Cardiac septum (tissue), 1 donor: ENCODE measurements at regions not wholly inside any gene's neighbourhood (a gene's known extent, or its start where the extent isn't known, plus 50 kb on each side); places are given as distances from the start of the nearest gene placed in this dataset.

Source experiments
- DNase-seq: peaks from one replicate; pipeline ENCODE4 v3.0.0-alpha.2; 2020; ENCODE audit warnings: low spot score
- intact Hi-C: fragments of 100-400 bp; cut with DNase I; formaldehyde crosslinking; loops from one replicate; pipeline ENCODE4 v1.14.0; 2022
- donor health status: DM: no; HTN: no; CAD: no.

DNA sequence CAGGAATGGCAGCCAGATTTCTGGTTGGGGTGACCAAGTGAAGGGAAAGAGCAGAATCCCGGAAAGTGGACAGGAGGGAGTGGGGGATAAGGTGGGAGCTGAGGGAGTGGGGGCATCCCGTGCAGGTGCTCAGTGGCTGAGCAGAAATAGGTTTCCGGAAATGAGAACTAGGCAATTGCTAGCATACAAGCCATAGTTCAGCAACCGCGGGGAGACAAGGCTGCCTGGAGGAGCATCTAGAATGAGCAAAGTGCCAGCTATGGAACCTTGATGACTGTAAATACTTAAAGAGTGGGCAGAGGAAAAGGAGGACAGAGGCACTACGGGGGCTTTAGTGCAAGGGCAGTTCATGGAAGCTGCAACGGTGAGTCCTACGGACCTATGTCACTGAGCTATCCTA is 220.2 kb downstream of the BCL11A start:
- no peak for DNase-seq
- intact Hi-C loops, result loop anchor here (10.0 kb wide), 1 partner anchor 172 kb away; no protein-coding TSS in a partner anchor

DNA sequence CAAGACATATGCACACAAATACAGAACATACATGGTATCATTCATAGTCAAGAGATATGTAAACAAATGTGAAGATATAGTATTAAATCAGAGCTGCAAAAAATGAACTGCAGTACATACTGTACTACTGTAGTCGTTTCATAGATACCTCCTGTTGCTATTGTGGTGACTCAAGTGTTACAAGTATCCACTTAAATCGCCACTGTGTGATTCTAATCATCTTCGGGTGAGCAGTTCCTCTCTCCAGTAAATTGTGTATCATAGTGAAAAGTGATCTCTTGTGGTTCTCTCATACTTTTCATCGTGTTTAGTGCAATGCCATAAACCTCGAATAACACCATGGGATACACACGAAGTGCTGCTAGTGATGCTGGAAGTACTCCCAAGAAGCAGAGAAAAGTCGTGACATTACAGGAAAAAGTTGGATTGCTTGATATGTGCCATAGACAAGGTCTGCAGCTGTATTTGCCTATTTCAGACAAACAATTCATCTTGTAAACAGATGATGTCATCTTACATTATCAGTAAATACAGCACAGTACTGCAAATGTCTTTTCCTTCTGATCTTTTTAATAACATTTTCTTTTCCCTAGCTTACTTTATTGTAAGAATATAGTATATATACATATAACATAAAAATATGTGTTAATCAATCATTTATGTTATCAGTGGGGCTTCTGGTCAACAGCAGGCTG is 222.2 kb downstream of the BCL11A start:
- intact Hi-C loops, result loop anchor here (10.0 kb wide), 1 partner anchor 174 kb away; no protein-coding TSS in a partner anchor
- no peak for DNase-seq

DNA sequence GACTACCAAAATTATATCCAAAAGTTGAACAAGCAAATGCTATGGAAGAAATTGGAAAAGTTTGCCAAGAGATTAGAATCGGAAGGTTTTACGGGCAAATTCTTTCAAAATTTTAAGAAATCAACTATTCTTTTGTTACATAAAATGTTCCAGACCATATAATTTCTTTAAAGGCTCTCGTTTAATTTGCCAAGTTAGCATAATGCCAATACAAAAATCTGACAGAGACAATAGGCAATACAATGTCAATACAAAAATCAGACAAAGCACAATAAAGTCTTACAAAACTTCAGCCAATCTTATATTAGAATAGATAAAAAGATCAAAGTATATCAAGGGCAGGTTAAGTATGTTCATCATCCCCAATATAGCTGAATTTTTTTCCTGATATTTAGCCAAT is 224.2 kb downstream of the BCL11A start:
- intact Hi-C loops, result no loop called here
- no peak for DNase-seq

DNA sequence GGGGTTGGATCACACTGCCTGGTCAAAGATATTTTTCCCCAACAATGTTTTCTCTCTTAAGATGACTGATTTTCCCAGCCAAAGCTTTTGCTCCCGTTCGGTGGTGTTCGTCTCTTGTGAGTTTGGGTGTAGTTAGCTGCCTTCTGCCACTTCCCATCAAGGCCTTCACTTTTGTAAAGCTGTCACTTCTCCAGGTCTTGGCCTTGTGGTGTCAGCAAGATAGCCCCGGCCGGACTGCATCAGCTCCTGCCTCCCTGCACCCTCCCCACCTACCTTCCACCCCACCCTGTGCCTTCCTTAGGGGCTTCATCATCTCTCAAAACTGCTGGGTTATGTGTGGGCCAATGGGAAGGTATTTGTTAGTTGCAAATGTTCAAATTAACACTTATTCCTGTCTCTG is 228.9 kb downstream of the BCL11A start:
- no peak for DNase-seq
- intact Hi-C loops, result no loop called here

DNA sequence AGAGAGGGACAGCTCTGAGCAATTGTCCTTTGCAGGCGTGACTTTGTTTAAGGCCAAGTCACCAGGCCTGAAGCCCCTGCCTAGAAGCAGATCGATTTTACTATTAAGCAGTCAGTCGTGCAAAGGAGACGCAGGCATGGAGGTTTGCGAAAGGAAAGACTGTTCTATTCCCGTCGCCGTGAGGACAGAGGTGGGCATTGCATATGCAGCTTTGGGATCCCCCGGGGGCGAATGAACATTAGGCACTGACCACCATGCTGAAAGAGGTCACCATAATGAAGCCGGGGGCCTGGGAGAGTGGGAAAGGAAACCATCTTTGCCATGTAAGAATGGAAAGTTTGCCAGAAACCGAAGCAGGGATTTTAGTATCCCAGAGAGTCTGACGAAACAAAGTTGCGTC is 231.6 kb downstream of the BCL11A start:
- intact Hi-C loops, result no loop called here
- DNase-seq, result no peak

DNA sequence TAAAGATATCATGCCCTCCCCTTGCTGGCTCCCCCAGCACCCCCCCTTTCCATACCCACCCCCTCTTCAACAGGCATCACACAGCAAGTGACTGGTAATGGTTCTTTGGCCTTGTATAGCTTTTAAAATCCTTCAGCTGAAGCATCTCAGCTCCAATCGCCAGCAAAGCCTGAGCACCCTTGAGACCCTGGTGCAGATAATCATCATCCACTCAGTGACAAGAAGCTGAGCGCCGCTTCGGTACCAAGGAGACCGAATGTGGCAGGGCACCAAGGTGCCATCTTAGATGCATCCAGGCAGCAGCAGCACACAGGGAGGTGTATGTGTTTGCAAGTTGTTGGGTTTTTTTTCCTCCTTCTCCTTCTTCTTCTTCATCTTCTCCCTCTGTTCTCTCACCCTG is 232.7 kb downstream of the BCL11A start:
- DNase-seq, result no peak
- intact Hi-C loops, result no loop called here

DNA sequence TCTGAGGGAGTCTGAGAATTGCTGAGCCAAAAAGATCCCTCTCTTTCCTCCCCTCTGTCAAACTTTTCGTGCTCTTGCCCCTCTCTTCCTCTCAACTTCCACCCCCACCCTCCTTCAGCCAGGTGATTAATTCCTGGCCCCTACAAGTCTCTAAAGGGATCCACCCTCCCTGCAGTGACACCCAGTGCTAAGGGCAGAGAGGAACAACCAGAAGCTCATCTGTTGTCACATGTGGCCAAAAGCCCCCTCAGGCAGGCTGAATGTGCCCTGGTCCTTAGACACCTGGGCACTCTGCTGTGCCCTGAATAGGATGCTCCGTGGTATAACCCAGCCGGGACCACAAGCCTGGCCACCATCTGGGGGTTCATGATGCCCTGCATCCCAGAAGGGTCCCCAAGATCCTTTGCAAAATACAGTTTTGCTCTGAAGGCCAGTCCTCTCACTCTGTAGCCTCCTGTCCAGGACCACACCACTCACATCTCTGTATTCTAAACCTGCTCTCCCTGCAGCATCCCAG is 234.4 kb downstream of the BCL11A start:
- no peak for DNase-seq
- intact Hi-C loops, result no loop called here

DNA sequence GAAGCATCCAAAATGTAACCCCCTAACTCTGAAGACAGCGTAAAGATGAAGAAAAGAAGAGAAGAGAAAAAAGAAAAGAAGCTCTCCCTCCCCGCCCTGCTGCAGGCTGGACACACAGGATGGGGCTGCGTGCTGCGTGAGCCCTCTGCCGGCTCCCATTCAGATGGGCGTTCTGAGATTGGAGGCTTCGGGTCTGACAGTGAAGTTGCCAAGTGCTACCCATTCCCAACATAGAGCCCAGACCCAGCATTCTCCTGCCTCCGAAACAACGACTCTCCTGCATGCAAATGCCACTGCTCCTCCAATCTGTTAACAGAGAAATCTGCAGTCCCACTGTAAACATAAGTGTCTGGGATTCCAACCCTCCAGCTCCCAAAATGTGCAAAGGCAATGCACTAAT is 234.9 kb downstream of the BCL11A start:
- intact Hi-C loops, result no loop called here
- no peak for DNase-seq

DNA sequence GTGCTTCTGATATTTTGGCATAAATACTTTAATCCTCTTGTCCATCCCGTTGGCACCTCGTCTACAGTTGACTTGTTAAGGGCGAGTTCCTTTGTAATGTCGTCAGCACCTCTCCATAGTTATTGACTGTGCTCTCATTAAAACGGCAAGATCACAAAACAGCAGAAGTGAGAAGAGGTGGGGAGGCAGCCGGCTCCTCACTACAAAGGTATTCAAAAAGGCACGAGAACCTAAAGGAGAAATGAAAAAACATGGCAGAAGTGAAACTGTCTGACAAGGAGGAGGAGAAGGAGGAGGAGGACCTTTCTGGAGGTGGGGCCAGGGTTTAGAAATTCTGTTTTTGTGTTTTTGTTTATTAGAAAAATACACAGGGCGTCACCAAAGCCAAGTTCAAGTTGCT is 235.6 kb downstream of the BCL11A start:
- no peak for DNase-seq
- intact Hi-C loops, result no loop called here

DNA sequence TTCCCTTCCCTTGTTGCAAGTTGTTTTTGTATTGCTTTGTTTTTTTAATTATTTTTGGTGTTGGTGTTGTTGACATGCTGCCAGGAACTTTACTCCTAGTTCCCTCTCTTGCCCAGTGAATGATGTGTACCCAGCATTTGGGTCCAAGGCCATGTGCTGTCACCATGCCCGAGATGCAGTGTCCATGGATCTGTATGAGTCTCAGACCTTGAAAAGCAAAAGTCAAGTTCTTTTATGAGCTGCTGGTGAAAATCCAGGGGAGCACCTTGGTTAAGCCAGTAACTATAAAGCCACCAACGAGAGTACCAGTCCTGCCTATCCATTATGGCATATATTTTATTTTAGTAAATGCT is 236.4 kb downstream of the BCL11A start:
- intact Hi-C loops, result no loop called here
- DNase-seq, result no peak

DNA sequence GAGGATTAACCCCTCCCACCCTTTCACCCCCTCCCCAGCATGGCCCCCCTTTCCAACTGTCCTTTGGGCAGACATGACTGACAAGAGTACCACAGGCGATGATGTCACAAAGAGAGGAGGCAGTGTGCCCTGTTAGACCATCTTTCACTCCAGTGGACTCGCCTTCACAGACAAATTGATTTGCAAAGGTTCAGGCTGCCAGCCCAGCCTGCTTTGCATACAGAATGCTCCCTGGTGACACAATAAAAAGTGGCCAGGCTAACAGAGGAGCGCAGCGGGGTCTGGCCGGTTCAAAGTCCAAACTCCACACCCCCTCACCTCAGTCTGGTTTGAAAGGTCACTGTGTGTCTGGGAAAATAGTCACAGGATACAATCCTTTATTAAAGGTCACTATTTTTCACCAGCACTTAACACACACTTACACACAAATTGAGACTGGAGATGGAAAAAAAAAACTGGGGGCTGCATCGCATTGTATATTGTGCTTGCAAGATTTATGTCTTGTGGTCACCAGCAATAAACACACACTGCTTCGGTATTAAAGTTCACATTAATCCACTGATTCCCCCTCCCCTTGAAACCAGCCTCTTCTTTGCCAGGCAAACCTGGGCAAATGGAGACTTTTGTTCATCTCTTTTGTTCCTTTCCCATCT is 236.9 kb downstream of the BCL11A start:
- intact Hi-C loops, result no loop called here
- no peak for DNase-seq

DNA sequence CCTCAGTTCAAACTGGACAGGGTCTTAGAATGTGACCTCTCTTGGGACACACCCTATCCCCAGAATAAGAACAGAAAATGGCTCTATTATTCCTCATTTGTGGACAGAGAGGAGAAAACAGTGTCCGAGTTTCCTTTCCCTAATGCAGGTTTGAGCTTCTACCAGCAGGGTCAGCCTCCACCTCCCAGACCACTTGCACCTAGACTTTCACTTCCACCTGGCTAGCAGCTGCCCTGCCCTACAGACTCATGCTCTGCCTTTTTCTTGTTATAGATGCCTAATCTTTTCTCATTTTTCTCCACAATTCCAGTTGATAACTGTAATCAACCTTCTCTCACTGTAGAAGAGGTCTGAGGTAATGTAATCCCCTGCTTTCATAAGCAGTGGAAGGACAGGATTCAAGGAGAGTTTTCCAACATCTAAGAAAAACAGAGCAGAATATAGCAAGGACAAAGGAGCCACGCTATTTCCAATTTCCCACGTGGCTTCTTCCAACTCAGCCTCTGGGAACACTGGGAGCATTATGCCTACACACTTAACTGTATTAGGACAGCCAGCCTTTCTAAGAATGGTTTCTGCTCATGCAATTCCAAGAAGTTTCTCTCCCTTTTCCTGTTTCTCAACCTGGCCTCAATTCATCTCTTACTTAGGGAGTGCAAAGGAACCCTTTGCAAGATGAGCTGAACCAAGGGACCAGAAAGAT is 239.8 kb downstream of the BCL11A start:
- no peak for DNase-seq
- intact Hi-C loops, result no loop called here

DNA sequence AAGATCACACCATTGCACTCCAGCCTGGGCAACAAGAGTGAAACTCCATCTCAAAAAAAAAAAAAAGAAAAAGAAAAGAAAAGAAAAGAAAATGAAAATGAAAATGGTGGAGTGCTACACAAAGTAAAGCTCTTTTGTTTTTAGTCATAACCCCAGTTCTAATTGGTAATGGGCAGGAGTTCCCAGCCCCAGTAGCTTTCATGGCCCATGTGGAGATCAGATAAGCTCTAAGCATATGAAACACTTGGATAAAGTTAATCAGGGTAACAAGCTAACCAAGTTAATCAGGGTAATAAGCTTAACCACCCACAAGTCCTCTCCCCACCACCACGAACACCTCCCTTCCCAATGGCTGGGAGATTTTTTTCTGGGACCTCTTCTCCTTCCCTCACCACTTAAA is 240.8 kb downstream of the BCL11A start:
- intact Hi-C loops, result no loop called here
- no peak for DNase-seq

DNA sequence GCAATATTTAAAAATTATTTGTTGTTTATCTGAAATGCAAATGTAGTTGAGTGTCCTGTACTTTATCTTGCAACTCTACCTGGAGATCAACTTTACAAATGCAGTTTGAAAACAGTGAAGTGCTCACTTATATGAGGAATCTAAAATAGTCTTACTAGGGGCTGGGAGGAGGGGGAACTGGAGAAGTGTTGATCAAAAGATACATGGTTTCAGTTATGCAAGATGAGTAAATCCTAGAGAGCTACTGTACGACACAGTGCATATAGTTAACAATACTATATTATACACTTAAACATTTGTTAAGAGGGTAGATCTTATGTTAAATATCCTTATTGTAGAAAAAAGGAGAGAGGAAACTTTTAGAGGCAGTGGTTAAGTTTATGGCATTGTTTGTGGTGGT is 241.9 kb downstream of the BCL11A start:
- intact Hi-C loops, result no loop called here
- DNase-seq, result no peak

DNA sequence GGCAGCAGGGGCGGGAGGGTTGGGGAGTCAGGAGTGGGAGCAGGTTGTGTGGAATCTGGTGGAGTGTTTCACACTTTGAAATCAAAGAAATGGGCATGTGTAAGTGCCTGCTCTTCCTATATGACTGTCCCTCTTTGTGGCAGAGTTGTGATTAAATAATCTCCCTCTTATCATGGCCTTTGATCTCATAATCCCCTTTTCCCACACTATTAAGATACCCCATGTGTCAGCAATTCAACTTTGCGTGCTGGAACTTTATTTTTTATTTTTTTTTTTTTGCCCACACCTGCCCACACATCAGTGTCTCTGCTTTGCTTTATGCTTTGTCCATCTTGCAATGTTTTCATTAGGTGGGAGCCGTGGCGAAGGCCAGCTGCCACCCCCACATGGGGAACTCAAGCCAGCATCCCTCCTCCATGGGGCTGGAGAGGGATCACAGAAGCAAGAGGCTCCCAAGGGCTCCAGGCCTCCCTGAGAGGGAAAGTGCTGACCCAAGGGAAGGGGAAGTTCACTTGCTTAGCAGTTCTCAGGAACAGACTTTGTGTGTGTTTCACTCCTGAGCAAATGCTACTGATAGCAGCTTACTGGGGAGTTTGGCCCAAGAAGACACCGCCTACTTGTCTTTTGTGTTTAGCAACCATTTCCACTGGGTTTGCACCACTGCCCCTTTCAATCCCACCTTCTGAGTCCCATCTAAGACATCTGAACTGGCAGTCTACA is 243.4 kb downstream of the BCL11A start:
- no peak for DNase-seq
- intact Hi-C loops, result no loop called here

DNA sequence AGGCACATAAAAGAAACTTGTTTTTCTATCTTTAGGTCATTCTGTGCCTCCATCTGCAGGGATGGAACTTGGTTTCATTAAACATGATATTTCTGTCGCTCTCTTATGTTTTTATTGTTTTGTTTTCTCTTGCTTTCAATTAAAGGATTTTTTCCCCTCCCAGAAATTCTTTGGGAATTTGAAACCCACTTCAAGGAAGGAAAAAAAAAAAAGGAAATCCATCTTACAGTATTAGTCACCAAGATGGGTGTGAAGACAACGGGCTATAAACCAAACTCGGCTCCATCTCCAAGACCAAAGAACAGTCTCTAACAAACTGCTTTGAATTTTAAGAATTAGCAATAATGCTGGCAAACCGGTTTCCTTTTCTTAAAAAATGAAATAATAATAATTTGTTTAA is 244.1 kb downstream of the BCL11A start:
- intact Hi-C loops, result no loop called here
- DNase-seq, result no peak

DNA sequence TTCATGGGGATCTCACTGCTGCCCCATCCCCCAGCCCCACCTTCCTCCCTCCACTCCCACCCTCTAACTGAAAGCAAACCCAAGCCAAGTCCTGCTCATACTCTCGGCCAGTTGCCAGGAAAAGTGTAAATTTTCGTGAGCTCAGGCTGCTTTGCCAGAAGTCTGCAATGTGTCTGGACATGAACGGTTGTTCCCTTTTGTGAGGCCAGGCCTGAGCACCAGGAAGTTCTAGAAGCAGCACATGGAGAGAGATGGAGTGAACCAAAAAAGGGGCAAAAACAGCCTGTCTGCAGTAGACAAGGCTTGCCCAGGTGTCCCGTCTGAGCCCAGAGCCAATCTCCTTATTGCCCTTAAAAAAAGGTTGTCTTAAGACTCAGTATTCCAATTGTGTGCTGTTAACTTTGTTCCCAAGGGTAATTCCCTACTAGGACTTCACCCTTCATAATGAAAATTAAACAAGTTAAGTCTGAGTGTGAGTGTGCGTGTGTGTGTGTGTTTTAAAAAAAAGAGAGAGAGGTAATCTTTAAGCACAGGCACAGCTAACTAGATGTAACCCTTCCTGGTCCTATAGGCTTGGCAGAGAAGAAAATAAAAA is 247.1 kb downstream of the BCL11A start:
- intact Hi-C loops, result no loop called here
- DNase-seq, result no peak

DNA sequence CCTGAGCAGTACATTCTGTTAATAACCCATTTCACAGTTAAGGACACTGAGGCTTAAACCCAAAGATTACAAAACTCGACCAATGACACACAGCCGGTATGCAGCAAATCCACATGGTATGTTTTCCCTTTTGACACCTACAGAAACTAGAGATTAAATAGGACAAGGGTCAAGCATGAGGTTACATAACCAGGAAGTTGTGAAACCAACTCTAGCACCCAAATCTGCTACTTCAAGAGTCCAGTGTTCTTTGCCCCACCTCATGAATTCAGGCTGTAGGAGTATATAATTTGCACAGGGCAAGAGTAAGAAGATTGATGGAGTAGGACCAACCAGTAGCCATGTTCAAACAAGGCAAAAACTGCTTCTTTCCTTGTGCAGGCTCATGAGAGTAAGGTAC is 249.8 kb downstream of the BCL11A start:
- intact Hi-C loops, result no loop called here
- no peak for DNase-seq

DNA sequence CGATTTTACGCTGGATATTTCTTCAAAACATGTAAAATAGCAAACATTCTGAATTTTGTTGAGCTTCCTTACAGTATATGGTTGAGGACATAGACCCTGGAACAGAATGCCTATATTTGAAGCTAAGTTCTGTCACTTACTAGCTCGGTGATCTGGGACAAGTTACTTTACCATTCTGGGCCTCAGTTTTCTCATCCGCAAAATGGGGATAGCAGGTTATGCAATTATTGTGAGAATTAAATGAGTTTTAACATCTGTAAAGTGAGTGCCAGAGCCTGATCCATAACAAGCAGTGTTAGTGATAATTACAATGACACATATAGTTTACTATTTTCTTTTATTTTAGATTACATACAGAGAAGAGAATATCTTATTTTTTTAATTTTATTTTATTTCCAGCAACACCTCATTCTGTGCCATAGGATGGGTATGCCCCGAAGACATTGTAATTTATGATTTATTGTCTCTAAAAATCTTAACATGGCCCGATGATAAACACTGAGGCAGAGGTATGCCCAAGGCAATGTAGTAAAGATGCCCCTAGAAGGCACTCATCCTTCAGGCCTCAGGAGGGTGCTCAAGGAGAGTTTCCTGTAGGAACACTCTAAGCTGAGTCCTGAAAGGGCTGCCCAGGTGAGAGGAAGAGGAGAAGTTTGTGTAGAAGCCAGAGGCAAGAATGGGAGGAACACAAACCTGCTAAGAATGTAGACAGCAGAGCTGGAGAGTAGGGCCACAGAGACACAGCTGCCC is 250.9 kb downstream of the BCL11A start:
- DNase-seq, result no peak
- intact Hi-C loops, result no loop called here
